Retinal pigment epithelial cell (primary cell): ENCODE measurements at regions not wholly inside any gene's neighbourhood (a gene's known extent, or its start where the extent isn't known, plus 50 kb on each side); places are given as distances from the start of the nearest gene placed in this dataset.

Experiments
- DNase-seq: peaks from one replicate; pipeline ENCODE4 v3.0.0-alpha.2; 2010; ENCODE audit warnings: low read depth
- H3K4me3 ChIP-seq: 2 replicates; pipeline ENCODE4 v1.5.1; 2011; ENCODE audit warnings: mild to moderate bottlenecking, low read length, control low read depth, moderate library complexity
- CTCF ChIP-seq: conservative IDR thresholded peaks from 2 replicates; pipeline ENCODE4 v1.5.1; 2011; ENCODE audit warnings: low read depth, low read length, control low read depth, inconsistent platforms

GRCh38 chrX:107574054-107574683 lies 54.1 kb upstream of the PRPS1 start:
- H3K4me3 ChIP-seq, result no peak overlapping the region
- no peak for DNase-seq
- no peak for TF ChIP-seq CTCF

- no peak overlapping the region for H3K4me3 ChIP-seq
- TF ChIP-seq CTCF, result no peak
- no peak for DNase-seq
Measured at GRCh38 chrX:107574711-107575110, 53.6 kb upstream of the PRPS1 start.

- H3K4me3 ChIP-seq, result no peak overlapping the region
- no peak for TF ChIP-seq CTCF
- DNase-seq, result no peak
Measured at GRCh38 chrX:107576392-107576791, 51.9 kb upstream of the PRPS1 start.

GRCh38 chrX:107576841-107577240 lies 51.5 kb upstream of the PRPS1 start:
- no peak for TF ChIP-seq CTCF
- DNase-seq, result no peak
- H3K4me3 ChIP-seq, result no peak overlapping the region

- no peak overlapping the region for H3K4me3 ChIP-seq
- TF ChIP-seq CTCF, result no peak
- DNase-seq, result no peak
Measured at GRCh38 chrX:107577933-107578332, 50.4 kb upstream of the PRPS1 start.
